ENCODE measurements at regions not wholly inside any gene's neighbourhood (a gene's known extent, or its start where the extent isn't known, plus 50 kb on each side); places are given as distances from the start of the nearest gene placed in this dataset.

DNA sequence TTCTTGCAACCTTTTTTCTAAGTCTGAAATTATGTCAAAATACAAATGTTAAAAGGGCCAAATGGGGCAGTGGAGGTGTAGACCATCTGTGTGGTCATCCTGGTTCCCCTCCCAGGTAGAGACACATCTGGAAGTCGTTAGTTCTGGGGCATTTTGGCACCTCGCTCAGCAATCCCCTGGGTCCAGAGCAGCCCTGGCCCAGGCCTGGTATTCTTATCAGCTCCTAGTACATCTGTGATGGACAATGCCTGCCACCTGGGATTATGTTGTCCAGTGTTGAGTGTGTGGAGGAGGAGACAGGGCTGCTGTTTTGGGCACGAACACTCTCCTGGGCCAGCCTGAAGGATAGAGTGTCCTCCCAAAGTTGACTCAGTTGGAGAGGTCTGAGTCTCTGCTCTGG is 74.8 kb downstream of the GADD45G start:
- TF ChIP-seq EZH2 (IDR thresholded peaks at IDR 0.05) = no peak
- TF ChIP-seq POLR2AphosphoS5 (IDR thresholded peaks at IDR 0.05; ENCODE audit: borderline replicate concordance, low read depth, low read length) = no peak
